Endothelial cell of umbilical vein (primary cell): ENCODE measurements at regions not wholly inside any gene's neighbourhood (a gene's known extent, or its start where the extent isn't known, plus 50 kb on each side); places are given as distances from the start of the nearest gene placed in this dataset.

ENCODE experiments used
- BruUV-seq: library from RNA; stranded (reverse); fragments of 400-500 nt; replicated peaks from 2 replicates; lab custom pipeline; 2021; lab: Mats Ljungman, UMichigan
- CTCF ChIA-PET: fragments of 300-600, 350-600 bp; sonication (Branson Sonifier 250); formaldehyde crosslinking; loops from one replicate; lab custom pipeline; 2021; ENCODE audit warnings: antibody characterized with exemption, inconsistent platforms; lab: Charles Lee
- POLR2A ChIA-PET: fragments of 300-600, 350-600 bp; sonication (Branson Sonifier 250); formaldehyde crosslinking; loops from one replicate; lab custom pipeline; 2021; ENCODE audit warnings: antibody characterized with exemption, inconsistent platforms; lab: Charles Lee
- DNase-seq: peaks from one replicate; pipeline ENCODE4 v3.0.0-alpha.2; 2011; ENCODE audit warnings: low read depth, low spot score
- FAIRE-seq: peaks from 2 replicates; lab custom pipeline; 2011; peaks lifted over from hg19 to GRCh38; lab: Jason Lieb, UNC
- H2AFZ ChIP-seq: 2 replicates; pipeline ENCODE4 v1.6.0; 2012; ENCODE audit warnings: low read depth, low read length, control low read depth, inconsistent platforms
- H3K27ac ChIP-seq: 2 replicates; pipeline ENCODE4 v1.5.1; 2011; ENCODE audit warnings: low read depth, mild to moderate bottlenecking, control low read depth, low read length, moderate library complexity; ENCODE audit not compliant: insufficient read depth
- H3K27me3 ChIP-seq, 2 experiments: 2 replicates each; pipeline versions ENCODE4 v1.6.0 to v1.6.1; 2011; ENCODE audit warnings: low read length in 2 of 2, mixed read lengths in 1 of 2; ENCODE audit not compliant: control insufficient read depth in 2 of 2, insufficient read depth in 2 of 2
- H3K36me3 ChIP-seq, 2 experiments: 2 replicates in 1 of 2; 3 replicates in 1 of 2; pipeline ENCODE4 v1.5.1; 2011; ENCODE audit warnings: low read length in 2 of 2, mild to moderate bottlenecking in 1 of 2, moderate library complexity in 1 of 2; ENCODE audit not compliant: control insufficient read depth in 2 of 2, insufficient read depth in 2 of 2; ENCODE audit errors: extremely low read depth in 1 of 2
- H3K4me1 ChIP-seq: 3 replicates; pipeline ENCODE4 v1.5.1; 2011; ENCODE audit warnings: mild to moderate bottlenecking, low read length; ENCODE audit not compliant: control insufficient read depth, insufficient read depth; ENCODE audit errors: extremely low read depth
- H3K4me2 ChIP-seq: 2 replicates; pipeline ENCODE4 v1.6.1; 2011; ENCODE audit warnings: low read length, control low read depth, mixed read lengths; ENCODE audit not compliant: insufficient read depth
- H3K4me3 ChIP-seq, 3 experiments: fragments of 200-600 bp in 1 of 3; sonication (generic), shearing (Covaris generic) in 1 of 3; replicated peaks in 1 of 3; 2 replicates each; pipeline ENCODE4 v1.5.1; 2011 to 2016; ENCODE audit warnings: control low read depth in 3 of 3, low read length in 3 of 3, mild to moderate bottlenecking in 2 of 3, inconsistent platforms in 1 of 3, low read depth in 1 of 3, moderate library complexity in 1 of 3; ENCODE audit not compliant: insufficient read depth in 1 of 3
- H3K79me2 ChIP-seq: 2 replicates; pipeline ENCODE4 v1.6.0; 2012; ENCODE audit warnings: low read length, inconsistent platforms; ENCODE audit not compliant: control insufficient read depth, insufficient read depth
- H3K9ac ChIP-seq: replicated peaks from 2 replicates; pipeline ENCODE3; 2011; ENCODE audit warnings: low read length, control low read depth; ENCODE audit not compliant: insufficient read depth; ENCODE audit errors: extremely low read depth
- H3K9me1 ChIP-seq: replicated peaks from 3 replicates; pipeline ENCODE4 v1.6.0; 2011; ENCODE audit warnings: mild to moderate bottlenecking, low read length; ENCODE audit not compliant: control insufficient read depth, insufficient read depth; ENCODE audit errors: extremely low read depth
- H3K9me3 ChIP-seq: replicated peaks from 2 replicates; pipeline ENCODE4 v1.5.1; 2012; ENCODE audit warnings: low read length, inconsistent platforms; ENCODE audit not compliant: control insufficient read depth, insufficient read depth
- H4K20me1 ChIP-seq: replicated peaks from 2 replicates; pipeline ENCODE3; 2011; ENCODE audit warnings: mild to moderate bottlenecking, low read length; ENCODE audit not compliant: control insufficient read depth, insufficient read depth; ENCODE audit errors: extremely low read depth
- EZH2 ChIP-seq: IDR thresholded peaks from 2 replicates; pipeline ENCODE4 v1.6.1; 2012; ENCODE audit warnings: borderline replicate concordance, low read depth, mild to moderate bottlenecking, moderate library complexity, low read length, inconsistent platforms; ENCODE audit not compliant: severe bottlenecking
- FOS ChIP-seq: IDR thresholded peaks from 2 replicates; pipeline ENCODE4 v1.6.1; 2011; ENCODE audit warnings: mild to moderate bottlenecking, low read length, moderate library complexity, borderline replicate concordance; ENCODE audit not compliant: insufficient read depth
- GATA2 ChIP-seq: IDR thresholded peaks from 2 replicates; pipeline ENCODE4 v1.7.0; 2011; ENCODE audit warnings: low read depth, mild to moderate bottlenecking, moderate library complexity, mixed read lengths, low read length; ENCODE audit not compliant: insufficient read length, insufficient read depth
- JUN ChIP-seq: IDR thresholded peaks from 2 replicates; pipeline ENCODE4 v1.6.1; 2011; ENCODE audit warnings: borderline replicate concordance, low read depth; ENCODE audit not compliant: insufficient read length, insufficient read depth
- MYC ChIP-seq: IDR thresholded peaks from one replicate; pipeline ENCODE4 v1.6.1; 2011; ENCODE audit warnings: mild to moderate bottlenecking, low read depth, low read length
- POLR2A ChIP-seq: IDR thresholded peaks from 2 replicates; pipeline ENCODE4 v1.6.1; 2012; ENCODE audit warnings: low read depth, mild to moderate bottlenecking, control low read depth, low read length
- POLR2AphosphoS5 ChIP-seq: IDR thresholded peaks from 2 replicates; pipeline ENCODE4 v1.6.1; 2012; ENCODE audit warnings: low read depth, mild to moderate bottlenecking, control low read depth, low read length, moderate library complexity; ENCODE audit not compliant: insufficient read depth
- dilution Hi-C: fragments of 300-500 bp; cut with MboI; formaldehyde crosslinking; loops from one replicate; pipeline ENCODE4 v1.15.0; 2019; ENCODE audit warnings: low sequenced_read_pairs; ENCODE audit not compliant: extremely low pct_ligation_motif_present
- intact Hi-C: fragments of 100-400 bp; cut with micrococcal nuclease; formaldehyde crosslinking; loops from one replicate; pipeline ENCODE4 v1.10.0; 2022
- TF ChIP-seq, protein P1 (sequence below), 2 donors: IDR thresholded peaks; 1 replicate in 1 of 2; 2 replicates in 1 of 2; pipeline ENCODE4 v1.5.1; 2011; ENCODE audit warnings: low read length in 2 of 2, mild to moderate bottlenecking in 2 of 2, moderate library complexity in 2 of 2, control low read depth in 1 of 2, inconsistent platforms in 1 of 2, low read depth in 1 of 2; ENCODE audit not compliant: insufficient read depth in 1 of 2; ENCODE audit errors: extremely low read depth in 1 of 2
- TF ChIP-seq, protein P2 (sequence below): IDR thresholded peaks from 2 replicates; pipeline ENCODE4 v1.6.1; 2011; ENCODE audit not compliant: insufficient read depth, insufficient read length

DNA sequence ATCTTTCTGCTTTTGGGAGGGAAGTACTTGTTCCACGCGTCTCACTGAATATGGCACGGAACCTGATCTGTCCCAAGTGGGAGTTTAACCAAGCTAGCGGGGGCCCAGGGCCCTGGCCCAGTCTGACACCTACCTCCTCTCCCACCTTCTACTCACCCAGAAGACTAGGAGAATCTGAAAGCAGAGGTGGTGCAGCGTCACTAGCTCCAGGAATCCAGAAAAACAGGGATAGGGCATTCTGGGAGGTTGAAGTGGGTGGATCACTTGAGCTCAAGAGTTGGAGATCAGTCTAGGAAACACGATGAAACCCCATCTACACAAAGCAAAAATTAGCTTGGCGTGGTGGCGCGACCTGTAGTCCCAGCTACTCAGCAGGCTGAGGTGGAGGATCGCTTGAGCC, 163.5 kb upstream of the ZNF267 start:
- peaks cover 15% of the 10 kb centered on the region for H3K79me2 ChIP-seq
- no peak for FAIRE-seq
- H3K27me3 ChIP-seq: no peaks in the 10 kb centered on the region
- intact Hi-C loops (loop anchor here (5.0 kb wide), 3 partner anchors 157 to 253 kb away; partner anchors contain the start of genes ARMC5 and TGFB1I1), dilution Hi-C loops (no loop called here)
- CTCF ChIA-PET: no interaction called here
- H3K4me3 ChIP-seq: no peak overlapping the region
- POLR2A ChIA-PET: no interaction called here
- H4K20me1 ChIP-seq: no peaks in the 10 kb centered on the region
- H3K9me3 ChIP-seq: no peaks in the 10 kb centered on the region
- DNase-seq: no peak
- no peak overlapping the region for H3K27ac ChIP-seq
- no peak overlapping the region for H2AFZ ChIP-seq
- peaks cover 8% of the 10 kb centered on the region for H3K4me1 ChIP-seq
- no peaks in the 10 kb centered on the region for H3K36me3 ChIP-seq
- H3K4me2 ChIP-seq: no peak overlapping the region
- no peak overlapping the region for H3K9ac ChIP-seq
- no TSS peak for BruUV-seq
- no peaks in the 10 kb centered on the region for H3K9me1 ChIP-seq
- no peak for TF ChIP-seq POLR2AphosphoS5
- TF ChIP-seq JUN: no peak
- no peak for TF ChIP-seq POLR2A
- no peak for TF ChIP-seq EZH2
- TF ChIP-seq, protein P1, sequence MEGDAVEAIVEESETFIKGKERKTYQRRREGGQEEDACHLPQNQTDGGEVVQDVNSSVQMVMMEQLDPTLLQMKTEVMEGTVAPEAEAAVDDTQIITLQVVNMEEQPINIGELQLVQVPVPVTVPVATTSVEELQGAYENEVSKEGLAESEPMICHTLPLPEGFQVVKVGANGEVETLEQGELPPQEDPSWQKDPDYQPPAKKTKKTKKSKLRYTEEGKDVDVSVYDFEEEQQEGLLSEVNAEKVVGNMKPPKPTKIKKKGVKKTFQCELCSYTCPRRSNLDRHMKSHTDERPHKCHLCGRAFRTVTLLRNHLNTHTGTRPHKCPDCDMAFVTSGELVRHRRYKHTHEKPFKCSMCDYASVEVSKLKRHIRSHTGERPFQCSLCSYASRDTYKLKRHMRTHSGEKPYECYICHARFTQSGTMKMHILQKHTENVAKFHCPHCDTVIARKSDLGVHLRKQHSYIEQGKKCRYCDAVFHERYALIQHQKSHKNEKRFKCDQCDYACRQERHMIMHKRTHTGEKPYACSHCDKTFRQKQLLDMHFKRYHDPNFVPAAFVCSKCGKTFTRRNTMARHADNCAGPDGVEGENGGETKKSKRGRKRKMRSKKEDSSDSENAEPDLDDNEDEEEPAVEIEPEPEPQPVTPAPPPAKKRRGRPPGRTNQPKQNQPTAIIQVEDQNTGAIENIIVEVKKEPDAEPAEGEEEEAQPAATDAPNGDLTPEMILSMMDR (IDR thresholded peaks at IDR 0.05; ENCODE audit: extremely low read depth in 1 of 2, insufficient read depth in 1 of 2, low read depth in 1 of 2, low read length in 2 of 2): no peak
- TF ChIP-seq FOS: no peak
- TF ChIP-seq MYC: no peak
- TF ChIP-seq, protein P2, sequence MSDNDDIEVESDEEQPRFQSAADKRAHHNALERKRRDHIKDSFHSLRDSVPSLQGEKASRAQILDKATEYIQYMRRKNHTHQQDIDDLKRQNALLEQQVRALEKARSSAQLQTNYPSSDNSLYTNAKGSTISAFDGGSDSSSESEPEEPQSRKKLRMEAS: no peak
- TF ChIP-seq GATA2: no peak
